Endodermal cell (in vitro differentiated cells): ENCODE measurements at regions not wholly inside any gene's neighbourhood (a gene's known extent, or its start where the extent isn't known, plus 50 kb on each side); places are given as distances from the start of the nearest gene placed in this dataset.

Source experiments
- DNase-seq: peaks from one replicate; pipeline ENCODE4 v3.0.0-alpha.2; 2017
- H3K27ac ChIP-seq: 2 replicates; pipeline ENCODE4 v1.5.1; 2013; ENCODE audit warnings: mild to moderate bottlenecking, low read depth, low read length, moderate library complexity
- H3K27me3 ChIP-seq: 2 replicates; pipeline ENCODE4 v1.6.1; 2013; ENCODE audit warnings: mild to moderate bottlenecking, low read length, moderate library complexity; ENCODE audit not compliant: insufficient read depth, control insufficient read depth, poor library complexity, severe bottlenecking
- H3K36me3 ChIP-seq: 2 replicates; pipeline ENCODE4 v1.7.0; 2013; ENCODE audit warnings: mild to moderate bottlenecking, low read length, moderate library complexity; ENCODE audit not compliant: control insufficient read depth, insufficient read depth
- H3K4me1 ChIP-seq: one replicate; pipeline ENCODE4 v1.7.0; 2013; ENCODE audit warnings: low read length; ENCODE audit not compliant: control insufficient read depth, insufficient read depth
- H3K4me3 ChIP-seq: 2 replicates; pipeline ENCODE4 v1.5.1; 2013; ENCODE audit warnings: mild to moderate bottlenecking, low read length, moderate library complexity
- H3K9ac ChIP-seq: 2 replicates; pipeline ENCODE4 v1.6.1; 2013; ENCODE audit warnings: mild to moderate bottlenecking, low read length, moderate library complexity; ENCODE audit not compliant: poor library complexity, severe bottlenecking; ENCODE audit errors: extremely low read depth
- H3K9me3 ChIP-seq: 2 replicates; pipeline ENCODE4 v1.6.1; 2013; ENCODE audit warnings: mild to moderate bottlenecking, low read length, moderate library complexity; ENCODE audit not compliant: control insufficient read depth
- H3K27ac Mint-ChIP-seq: 2 replicates; pipeline ENCODE4 v1.8.0; 2020; ENCODE audit warnings: mixed read lengths
- H3K27me3 Mint-ChIP-seq: 2 replicates; pipeline ENCODE4 v1.8.0; 2021; ENCODE audit warnings: mild to moderate bottlenecking, mixed read lengths; ENCODE audit not compliant: insufficient read depth
- H3K36me3 Mint-ChIP-seq: 2 replicates; pipeline ENCODE4 v1.8.0; 2020; ENCODE audit warnings: low read depth, mixed read lengths
- H3K4me1 Mint-ChIP-seq: 2 replicates; pipeline ENCODE4 v1.8.0; 2020; ENCODE audit warnings: mixed read lengths
- H3K4me3 Mint-ChIP-seq: 2 replicates; pipeline ENCODE4 v1.8.0; 2020; ENCODE audit warnings: mild to moderate bottlenecking, moderate library complexity, mixed read lengths
- H3K9me3 Mint-ChIP-seq: 2 replicates; pipeline ENCODE4 v1.8.0; 2020; ENCODE audit warnings: mild to moderate bottlenecking, mixed read lengths
- WGBS, 2 experiments: methylation state at CpG; one replicate each; pipeline versions ENCODE4 v1.1.5 to v1.1.7; 2013; ENCODE audit warnings: missing lambda C conversion rate in 2 of 2, mixed read lengths in 1 of 2; ENCODE audit not compliant: insufficient coverage in 1 of 2, insufficient read length in 1 of 2; 5-methylcytosine and 5-hydroxymethylcytosine counted together
- TF ChIP-seq, protein P1 (sequence below): fragments of 200-600 bp; sonication (generic); conservative IDR thresholded peaks from 2 replicates; pipeline ENCODE4 v1.5.0; 2021; ENCODE audit warnings: antibody characterized with exemption, mild to moderate bottlenecking

DNA sequence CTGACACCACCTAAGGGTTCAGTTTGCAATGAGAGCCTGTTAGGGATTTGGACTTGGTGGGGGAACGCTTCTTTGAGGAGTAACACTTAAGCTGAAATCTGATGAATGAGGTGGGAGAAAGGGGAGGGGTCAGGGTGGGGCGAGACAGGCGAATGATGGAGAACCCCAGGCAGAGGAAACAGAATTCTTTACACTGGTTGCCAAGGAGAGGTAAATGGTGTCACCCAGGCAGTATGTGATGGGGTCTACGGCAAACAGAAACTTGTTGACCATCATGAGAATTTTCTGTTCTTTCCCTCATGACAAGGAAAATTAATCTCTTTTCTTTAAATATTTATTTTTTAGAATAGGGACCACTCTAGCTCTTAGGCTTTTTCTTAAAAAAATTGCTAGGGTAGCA, 157.2 kb upstream of the MITF start:
- Histone ChIP-seq H3K9me3 (peaks cover 1% of the 10 kb centered on the region), H3K4me3 (no peak overlapping the region), H3K27ac (no peak overlapping the region), H3K27me3 (no peaks in the 10 kb centered on the region), H3K9ac (no peak overlapping the region), H3K4me1 (no peaks in the 10 kb centered on the region), H3K36me3 (no peaks in the 10 kb centered on the region)
- TF ChIP-seq, protein P1, sequence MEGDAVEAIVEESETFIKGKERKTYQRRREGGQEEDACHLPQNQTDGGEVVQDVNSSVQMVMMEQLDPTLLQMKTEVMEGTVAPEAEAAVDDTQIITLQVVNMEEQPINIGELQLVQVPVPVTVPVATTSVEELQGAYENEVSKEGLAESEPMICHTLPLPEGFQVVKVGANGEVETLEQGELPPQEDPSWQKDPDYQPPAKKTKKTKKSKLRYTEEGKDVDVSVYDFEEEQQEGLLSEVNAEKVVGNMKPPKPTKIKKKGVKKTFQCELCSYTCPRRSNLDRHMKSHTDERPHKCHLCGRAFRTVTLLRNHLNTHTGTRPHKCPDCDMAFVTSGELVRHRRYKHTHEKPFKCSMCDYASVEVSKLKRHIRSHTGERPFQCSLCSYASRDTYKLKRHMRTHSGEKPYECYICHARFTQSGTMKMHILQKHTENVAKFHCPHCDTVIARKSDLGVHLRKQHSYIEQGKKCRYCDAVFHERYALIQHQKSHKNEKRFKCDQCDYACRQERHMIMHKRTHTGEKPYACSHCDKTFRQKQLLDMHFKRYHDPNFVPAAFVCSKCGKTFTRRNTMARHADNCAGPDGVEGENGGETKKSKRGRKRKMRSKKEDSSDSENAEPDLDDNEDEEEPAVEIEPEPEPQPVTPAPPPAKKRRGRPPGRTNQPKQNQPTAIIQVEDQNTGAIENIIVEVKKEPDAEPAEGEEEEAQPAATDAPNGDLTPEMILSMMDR, result no peak
- Mint-ChIP-seq H3K27me3 (peaks cover 10% of the 10 kb centered on the region), H3K4me3 (no peak overlapping the region), H3K4me1 (no peaks in the 10 kb centered on the region), H3K9me3 (peaks cover under 1% of the 10 kb centered on the region), H3K27ac (no peak overlapping the region), H3K36me3 (no peaks in the 10 kb centered on the region)
- WGBS, 2 experiments, result 83 to 94% methylated on average over 2 to 4 of the region's 4 CpGs
- no peak for DNase-seq

DNA sequence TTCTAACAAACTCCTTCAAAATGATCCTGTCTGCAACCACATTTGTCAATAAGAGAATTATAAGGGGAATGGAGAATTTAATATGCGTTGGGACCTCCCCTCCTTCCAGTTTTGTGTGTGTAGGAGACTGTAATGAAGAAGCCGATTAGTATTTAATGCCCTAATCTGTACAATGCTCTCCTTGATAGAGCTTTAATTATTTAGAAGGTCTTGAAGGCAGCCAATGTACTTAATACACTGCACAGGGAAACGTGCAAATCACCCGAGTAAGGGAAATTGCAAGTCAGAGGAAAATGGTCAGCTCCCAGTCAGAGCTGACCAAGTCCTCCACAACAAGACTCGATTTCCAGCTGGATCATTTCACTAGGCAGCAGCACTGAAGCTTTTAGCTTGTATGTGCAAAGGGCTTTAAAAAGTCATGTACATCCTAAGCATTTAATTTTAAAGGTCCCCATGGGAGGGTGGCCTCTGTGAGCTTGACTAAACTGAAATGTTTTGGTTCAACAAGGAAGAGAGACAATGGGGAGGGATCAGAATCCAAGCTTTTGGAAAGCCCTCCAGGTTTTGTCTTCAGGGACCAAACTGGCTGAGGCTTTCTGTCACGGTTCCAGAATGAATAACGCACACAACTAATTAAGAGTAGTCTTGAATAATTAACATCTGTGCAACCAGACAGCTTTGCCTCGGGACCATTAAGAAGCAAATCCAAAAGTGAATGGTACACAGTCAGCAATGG, 159.8 kb upstream of the MITF start:
- no peaks in the 10 kb centered on the region for H3K9me3 ChIP-seq
- H3K27ac ChIP-seq, result peak overlapping the region; percentile 42
- 90 to 95% methylated on average over 4 to 8 of the region's 8 CpGs for WGBS, 2 experiments
- H3K36me3 ChIP-seq, result no peaks in the 10 kb centered on the region
- Mint-ChIP-seq H3K4me1 (no peaks in the 10 kb centered on the region), H3K4me3 (no peak overlapping the region), H3K27ac (no peak overlapping the region), H3K27me3 (peaks cover 10% of the 10 kb centered on the region), H3K9me3 (no peaks in the 10 kb centered on the region), H3K36me3 (no peaks in the 10 kb centered on the region)
- H3K4me1 ChIP-seq, result no peaks in the 10 kb centered on the region
- no peak overlapping the region for H3K4me3 ChIP-seq
- TF ChIP-seq, protein P1, result no peak
- H3K27me3 ChIP-seq, result no peaks in the 10 kb centered on the region
- H3K9ac ChIP-seq, result no peak overlapping the region
- no peak for DNase-seq

DNA sequence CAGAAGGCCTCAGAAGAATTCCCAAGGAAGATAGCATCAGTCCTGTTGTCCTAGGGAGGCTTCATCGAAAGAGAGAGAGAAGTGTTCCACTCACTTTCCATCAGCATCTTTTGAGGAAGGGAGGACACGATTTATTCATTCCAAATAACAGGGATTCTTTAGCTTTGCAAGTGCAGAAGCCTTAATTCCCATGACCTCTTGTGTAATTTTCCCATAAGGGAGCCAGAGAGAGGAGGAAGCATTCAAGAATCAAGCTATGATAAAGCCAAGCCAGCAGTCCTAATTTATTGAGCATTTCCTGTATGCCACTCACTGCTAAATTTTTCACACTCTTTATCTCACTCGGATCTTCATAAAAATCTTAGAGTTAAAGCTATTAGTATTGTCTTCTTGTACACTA, 169.7 kb upstream of the MITF start:
- no peak overlapping the region for H3K27ac Mint-ChIP-seq
- no peaks in the 10 kb centered on the region for H3K4me1 Mint-ChIP-seq
- no peak overlapping the region for H3K4me3 Mint-ChIP-seq
- H3K27me3 ChIP-seq, result peaks cover 8% of the 10 kb centered on the region
- H3K4me1 ChIP-seq, result no peaks in the 10 kb centered on the region
- peaks cover 6% of the 10 kb centered on the region for H3K27me3 Mint-ChIP-seq
- no peaks in the 10 kb centered on the region for H3K36me3 Mint-ChIP-seq
- no peaks in the 10 kb centered on the region for H3K9me3 ChIP-seq
- no peaks in the 10 kb centered on the region for H3K36me3 ChIP-seq
- no peak overlapping the region for H3K9ac ChIP-seq
- whole genome bisulfite sequencing, 2 experiments, result 80 to 95% methylated on average over 1 to 3 of the region's 3 CpGs
- no peak overlapping the region for H3K27ac ChIP-seq
- DNase-seq, result no peak
- no peak overlapping the region for H3K4me3 ChIP-seq
- H3K9me3 Mint-ChIP-seq, result no peaks in the 10 kb centered on the region
- TF ChIP-seq, protein P1, result no peak
